ENCODE measurements at regions not wholly inside any gene's neighbourhood (a gene's known extent, or its start where the extent isn't known, plus 50 kb on each side); places are given as distances from the start of the nearest gene placed in this dataset.

- CTCF ChIA-PET: no interaction called here
- intact Hi-C loops (cut with micrococcal nuclease; ENCODE audit: unreplicated experiment): no loop called here
Measured at GRCh38 chr2:62281663-62282062, 85.7 kb downstream of the B3GNT2 start.

GRCh38 chr2:62277688-62278087, 81.8 kb downstream of the B3GNT2 start:
- CTCF ChIA-PET: no interaction called here
- no peaks in the 10 kb centered on the region for H3K27me3 ChIP-seq (ENCODE audit: control insufficient read depth, insufficient read depth, low read length)

More at GRCh38 chr2:62281663-62282062, 85.7 kb downstream of the B3GNT2 start:
- Histone ChIP-seq H3K9me3 (ENCODE audit: control insufficient read depth, insufficient read depth, low read depth, low read length) (no peaks in the 10 kb centered on the region), H3K27ac (ENCODE audit: low read length) (no peak overlapping the region), H3K27me3 (ENCODE audit: control insufficient read depth, insufficient read depth, low read length) (no peaks in the 10 kb centered on the region), H3K4me1 (ENCODE audit: control insufficient read depth, insufficient read depth, low read length) (no peaks in the 10 kb centered on the region), H3K36me3 (ENCODE audit: control insufficient read depth, insufficient read depth, low read length) (no peaks in the 10 kb centered on the region), H3K4me3 (ENCODE audit: low read depth in 2 of 2, low read length in 2 of 2) (no peak overlapping the region)
- TF ChIP-seq SIN3A (IDR thresholded peaks at IDR 0.05; ENCODE audit: borderline replicate concordance, insufficient read depth, low read depth, low read length) (no peak), POLR2AphosphoS5 (IDR thresholded peaks at IDR 0.05; ENCODE audit: low read depth, low read length) (no peak), CTCF (IDR thresholded peaks at IDR 0.05) (no peak), TCF7L2 (IDR thresholded peaks at IDR 0.05; ENCODE audit: low read depth, low read length) (no peak), REST (IDR thresholded peaks at IDR 0.05; ENCODE audit: insufficient read depth in 1 of 2, low read depth in 2 of 2, low read length in 1 of 2) (no peak)
- no peak for DNase-seq (ENCODE audit: low read depth, low spot score)
- no peak for ATAC-seq
- POLR2A ChIA-PET: no interaction called here
- no TSS peak for BruUV-seq (replicated peaks)
- in situ Hi-C loops (cut with HindIII; ENCODE audit: low pct_unique_long_range_greater_than_20kb, low sequenced_read_pairs): no loop called here

More at GRCh38 chr2:62277688-62278087, 81.8 kb downstream of the B3GNT2 start:
- Histone ChIP-seq H3K27ac (ENCODE audit: low read length) (no peak overlapping the region), H3K4me1 (ENCODE audit: control insufficient read depth, insufficient read depth, low read length) (no peaks in the 10 kb centered on the region), H3K9me3 (ENCODE audit: control insufficient read depth, insufficient read depth, low read depth, low read length) (no peaks in the 10 kb centered on the region), H3K4me3 (ENCODE audit: low read depth in 2 of 2, low read length in 2 of 2) (no peak overlapping the region), H3K36me3 (ENCODE audit: control insufficient read depth, insufficient read depth, low read length) (no peaks in the 10 kb centered on the region)
- intact Hi-C loops (cut with micrococcal nuclease; ENCODE audit: unreplicated experiment): no loop called here
- POLR2A ChIA-PET: no interaction called here
- no peak for ATAC-seq
- in situ Hi-C loops (cut with HindIII; ENCODE audit: low pct_unique_long_range_greater_than_20kb, low sequenced_read_pairs): no loop called here
- TF ChIP-seq TCF7L2 (IDR thresholded peaks at IDR 0.05; ENCODE audit: low read depth, low read length) (no peak), SIN3A (IDR thresholded peaks at IDR 0.05; ENCODE audit: borderline replicate concordance, insufficient read depth, low read depth, low read length) (no peak), POLR2AphosphoS5 (IDR thresholded peaks at IDR 0.05; ENCODE audit: low read depth, low read length) (no peak)
- no TSS peak for BruUV-seq (replicated peaks)
- DNase-seq (ENCODE audit: low read depth, low spot score): no peak

Measured in Panc1 (cell line).